ENCODE measurements at regions not wholly inside any gene's neighbourhood (a gene's known extent, or its start where the extent isn't known, plus 50 kb on each side); places are given as distances from the start of the nearest gene placed in this dataset.

DNA sequence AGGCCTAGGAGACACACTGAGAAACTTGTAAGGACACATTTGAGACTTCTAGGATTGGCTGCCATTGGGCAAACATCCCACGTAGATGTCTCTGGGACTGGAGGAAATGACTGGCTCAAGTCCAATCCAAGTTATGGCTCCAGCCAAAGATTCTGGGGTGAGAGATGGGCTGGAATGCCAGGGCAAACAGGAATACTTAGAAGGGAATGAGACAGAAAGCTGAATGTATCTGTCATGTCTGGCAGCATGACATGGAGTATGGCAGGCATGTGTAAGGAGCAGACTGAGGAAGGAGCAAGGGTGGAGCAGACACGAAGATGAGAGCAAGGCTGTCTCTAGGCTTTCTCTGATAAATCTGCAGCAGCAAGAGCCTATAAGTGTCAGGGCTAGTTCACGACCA, 209.2 kb downstream of the PHLDA1 start (continued):
- TF ChIP-seq, protein P1, sequence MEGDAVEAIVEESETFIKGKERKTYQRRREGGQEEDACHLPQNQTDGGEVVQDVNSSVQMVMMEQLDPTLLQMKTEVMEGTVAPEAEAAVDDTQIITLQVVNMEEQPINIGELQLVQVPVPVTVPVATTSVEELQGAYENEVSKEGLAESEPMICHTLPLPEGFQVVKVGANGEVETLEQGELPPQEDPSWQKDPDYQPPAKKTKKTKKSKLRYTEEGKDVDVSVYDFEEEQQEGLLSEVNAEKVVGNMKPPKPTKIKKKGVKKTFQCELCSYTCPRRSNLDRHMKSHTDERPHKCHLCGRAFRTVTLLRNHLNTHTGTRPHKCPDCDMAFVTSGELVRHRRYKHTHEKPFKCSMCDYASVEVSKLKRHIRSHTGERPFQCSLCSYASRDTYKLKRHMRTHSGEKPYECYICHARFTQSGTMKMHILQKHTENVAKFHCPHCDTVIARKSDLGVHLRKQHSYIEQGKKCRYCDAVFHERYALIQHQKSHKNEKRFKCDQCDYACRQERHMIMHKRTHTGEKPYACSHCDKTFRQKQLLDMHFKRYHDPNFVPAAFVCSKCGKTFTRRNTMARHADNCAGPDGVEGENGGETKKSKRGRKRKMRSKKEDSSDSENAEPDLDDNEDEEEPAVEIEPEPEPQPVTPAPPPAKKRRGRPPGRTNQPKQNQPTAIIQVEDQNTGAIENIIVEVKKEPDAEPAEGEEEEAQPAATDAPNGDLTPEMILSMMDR (IDR thresholded peaks at IDR 0.05; ENCODE audit: low read depth, low read length, missing input control) = no peak
- no peak for TF ChIP-seq HNF4G (IDR thresholded peaks at IDR 0.05)
- TF ChIP-seq HNF4A (conservative IDR thresholded peaks at IDR 0.05) = no peak
- no peak for TF ChIP-seq EGR1 (IDR thresholded peaks at IDR 0.05; ENCODE audit: low read depth in 2 of 2)
- TF ChIP-seq RAD21 (IDR thresholded peaks at IDR 0.05) = no peak
- no peak for TF ChIP-seq NR2F2 (IDR thresholded peaks at IDR 0.05)

DNA sequence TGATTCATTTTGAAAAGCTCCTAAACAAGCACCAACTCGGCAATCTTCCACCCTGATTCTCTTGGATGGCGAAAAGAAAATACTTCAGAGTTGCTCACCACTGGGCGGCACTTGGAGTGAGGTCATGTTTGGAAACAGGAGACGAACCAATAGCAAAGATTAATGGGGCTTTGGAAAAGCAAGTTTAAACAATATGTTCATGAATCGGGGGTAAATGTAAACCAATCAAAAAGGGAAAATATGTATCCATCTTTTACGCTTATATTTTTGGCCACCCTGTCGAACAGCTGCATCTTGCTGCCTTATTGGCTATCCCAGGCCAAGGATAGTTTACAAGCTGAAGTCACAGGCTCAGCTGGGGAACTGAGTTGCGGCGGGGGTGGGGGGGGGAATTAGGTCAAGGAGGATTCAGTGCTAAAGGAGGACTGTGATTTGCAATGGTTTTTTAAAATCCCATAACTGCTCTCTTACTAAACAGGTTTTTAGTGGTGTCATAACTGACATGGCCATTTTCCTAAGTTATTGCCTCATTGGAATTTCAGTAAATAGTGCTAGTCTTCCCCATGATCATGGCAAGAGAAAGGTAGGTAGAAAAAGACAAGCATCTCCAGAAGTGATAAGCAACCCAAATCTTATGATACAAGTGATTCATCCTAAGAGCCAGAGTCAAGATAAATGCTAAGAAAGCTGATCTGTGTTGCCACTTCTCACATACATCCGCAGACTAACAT, 210.6 kb downstream of the PHLDA1 start:
- H3K27me3 ChIP-seq (ENCODE audit: control insufficient read depth in 4 of 4, insufficient read depth in 4 of 4, low read length in 3 of 4) = no peaks in the 10 kb centered on the region
- H3K4me1 ChIP-seq (ENCODE audit: control insufficient read depth in 4 of 4, insufficient read depth in 4 of 4, low read length in 3 of 4) = peaks cover 0 to 3% (median 0%) of the 10 kb centered on the region in 4 donors
- no peak for DNase-seq (ENCODE audit: low spot score)
- TF ChIP-seq HNF4A (conservative IDR thresholded peaks at IDR 0.05) = no peak
- TF ChIP-seq, protein P1 (IDR thresholded peaks at IDR 0.05; ENCODE audit: low read depth, low read length, missing input control) = no peak
- TF ChIP-seq FOXA1 (IDR thresholded peaks at IDR 0.05) = no peak
- TF ChIP-seq SP1 (IDR thresholded peaks at IDR 0.05) = no peak
- TF ChIP-seq, protein P2, sequence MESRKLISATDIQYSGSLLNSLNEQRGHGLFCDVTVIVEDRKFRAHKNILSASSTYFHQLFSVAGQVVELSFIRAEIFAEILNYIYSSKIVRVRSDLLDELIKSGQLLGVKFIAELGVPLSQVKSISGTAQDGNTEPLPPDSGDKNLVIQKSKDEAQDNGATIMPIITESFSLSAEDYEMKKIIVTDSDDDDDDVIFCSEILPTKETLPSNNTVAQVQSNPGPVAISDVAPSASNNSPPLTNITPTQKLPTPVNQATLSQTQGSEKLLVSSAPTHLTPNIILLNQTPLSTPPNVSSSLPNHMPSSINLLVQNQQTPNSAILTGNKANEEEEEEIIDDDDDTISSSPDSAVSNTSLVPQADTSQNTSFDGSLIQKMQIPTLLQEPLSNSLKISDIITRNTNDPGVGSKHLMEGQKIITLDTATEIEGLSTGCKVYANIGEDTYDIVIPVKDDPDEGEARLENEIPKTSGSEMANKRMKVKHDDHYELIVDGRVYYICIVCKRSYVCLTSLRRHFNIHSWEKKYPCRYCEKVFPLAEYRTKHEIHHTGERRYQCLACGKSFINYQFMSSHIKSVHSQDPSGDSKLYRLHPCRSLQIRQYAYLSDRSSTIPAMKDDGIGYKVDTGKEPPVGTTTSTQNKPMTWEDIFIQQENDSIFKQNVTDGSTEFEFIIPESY (IDR thresholded peaks at IDR 0.05) = no peak
- no peak for TF ChIP-seq RXRA (IDR thresholded peaks at IDR 0.05)
- TF ChIP-seq YY1 (IDR thresholded peaks at IDR 0.05) = no peak
- no peak for TF ChIP-seq GABPA (IDR thresholded peaks at IDR 0.05 in 1 of 2, conservative IDR thresholded peaks at IDR 0.05 in 1 of 2)
- no peak overlapping the region for H3K9ac ChIP-seq (ENCODE audit: low read depth in 1 of 2, low read length in 2 of 2)
- WGBS = 92% methylated on average over 10 of the region's 10 CpGs
- H3K9me3 ChIP-seq (ENCODE audit: control insufficient read depth in 4 of 4, low read length in 3 of 4) = no peaks in the 10 kb centered on the region
- H3K4me3 ChIP-seq (ENCODE audit: low read depth in 1 of 3, low read length in 3 of 3) = no peak overlapping the region
- no peak overlapping the region for H3K27ac ChIP-seq (ENCODE audit: low read depth in 1 of 2, low read length in 2 of 2)
- H3K36me3 ChIP-seq (ENCODE audit: control insufficient read depth in 4 of 4, insufficient read depth in 3 of 4, low read depth in 1 of 4, low read length in 3 of 4) = no peaks in the 10 kb centered on the region

DNA sequence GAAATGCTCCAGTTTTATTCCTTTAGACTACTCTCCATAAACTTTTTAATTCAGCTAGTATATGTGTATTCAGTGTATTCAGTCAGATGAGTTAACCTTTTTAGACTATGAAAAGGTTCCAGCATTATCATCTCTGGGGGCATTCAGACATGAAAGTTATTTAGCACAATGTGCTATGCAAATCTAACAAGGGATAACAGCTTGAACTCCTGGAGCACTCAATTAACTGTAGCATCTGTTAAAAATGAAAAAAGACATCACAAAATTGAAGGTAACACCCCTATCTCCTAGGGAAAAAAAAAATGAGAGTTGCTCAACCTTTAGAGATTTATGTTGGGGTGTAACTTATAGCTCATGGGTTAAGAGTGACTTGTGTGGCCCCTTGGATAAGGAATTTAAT, 211.5 kb downstream of the PHLDA1 start:
- Histone ChIP-seq H3K4me3 (ENCODE audit: low read depth in 1 of 3, low read length in 3 of 3) (no peak overlapping the region), H3K27me3 (ENCODE audit: control insufficient read depth in 4 of 4, insufficient read depth in 4 of 4, low read length in 3 of 4) (no peaks in the 10 kb centered on the region), H3K27ac (ENCODE audit: low read depth in 1 of 2, low read length in 2 of 2) (no peak overlapping the region), H3K4me1 (ENCODE audit: control insufficient read depth in 4 of 4, insufficient read depth in 4 of 4, low read length in 3 of 4) (peaks cover 0 to 3% (median 0%) of the 10 kb centered on the region in 4 donors), H3K9ac (ENCODE audit: low read depth in 1 of 2, low read length in 2 of 2) (no peak overlapping the region), H3K9me3 (ENCODE audit: control insufficient read depth in 4 of 4, low read length in 3 of 4) (no peaks in the 10 kb centered on the region), H3K36me3 (ENCODE audit: control insufficient read depth in 4 of 4, insufficient read depth in 3 of 4, low read depth in 1 of 4, low read length in 3 of 4) (no peaks in the 10 kb centered on the region)
- no peak for DNase-seq (ENCODE audit: low spot score)
- TF ChIP-seq RXRA (IDR thresholded peaks at IDR 0.05) (no peak), RAD21 (IDR thresholded peaks at IDR 0.05) (no peak)
- TF ChIP-seq, protein P3, sequence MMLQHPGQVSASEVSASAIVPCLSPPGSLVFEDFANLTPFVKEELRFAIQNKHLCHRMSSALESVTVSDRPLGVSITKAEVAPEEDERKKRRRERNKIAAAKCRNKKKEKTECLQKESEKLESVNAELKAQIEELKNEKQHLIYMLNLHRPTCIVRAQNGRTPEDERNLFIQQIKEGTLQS (IDR thresholded peaks at IDR 0.05) = no peak
- TF ChIP-seq, protein P2 (IDR thresholded peaks at IDR 0.05) = no peak

Data from liver (tissue), 8 donors.